Activated CD8-positive, alpha-beta T cell treated with anti-CD3 and anti-CD28 coated beads, Interleukin-2, amount 10 ng/mL, durations not matched to agents 7 days and 5 days (primary cell): ENCODE measurements at regions not wholly inside any gene's neighbourhood (a gene's known extent, or its start where the extent isn't known, plus 50 kb on each side); places are given as distances from the start of the nearest gene placed in this dataset.

Experiments used
- ATAC-seq: fragments of 150-1000 bp; cut with Tn5 transposase; one replicate; pipeline ENCODE4 v1.10.0; 2021; ENCODE audit warnings: moderate library complexity
- CTCF ChIA-PET: fragments of 350-600 bp; sonication (Branson Sonifier 250); formaldehyde crosslinking; loops from one replicate; lab custom pipeline; 2021; ENCODE audit warnings: antibody characterized with exemption; lab: Charles Lee
- POLR2A ChIA-PET: fragments of 350-600 bp; sonication (Branson Sonifier 250); formaldehyde crosslinking; loops from one replicate; lab custom pipeline; 2021; ENCODE audit warnings: antibody characterized with exemption; lab: Charles Lee
- DNase-seq: peaks from one replicate; pipeline ENCODE4 v3.0.0-alpha.2; 2020
- H3K27ac Mint-ChIP-seq: one replicate; pipeline ENCODE4 v1.8.0; 2021; ENCODE audit warnings: mild to moderate bottlenecking, mixed read lengths
- H3K27me3 Mint-ChIP-seq: one replicate; pipeline ENCODE4 v1.8.0; 2021; ENCODE audit warnings: low read depth, mixed read lengths
- H3K36me3 Mint-ChIP-seq: one replicate; pipeline ENCODE4 v1.8.0; 2021; ENCODE audit warnings: low read depth, mixed read lengths
- H3K4me1 Mint-ChIP-seq: one replicate; pipeline ENCODE4 v1.8.0; 2021; ENCODE audit warnings: low read depth, mixed read lengths
- H3K4me3 Mint-ChIP-seq: one replicate; pipeline ENCODE4 v1.8.0; 2021; ENCODE audit warnings: mild to moderate bottlenecking, mixed read lengths
- H3K9me3 Mint-ChIP-seq: one replicate; pipeline ENCODE4 v1.8.0; 2022; ENCODE audit warnings: mixed read lengths; ENCODE audit not compliant: insufficient read depth

- Mint-ChIP-seq H3K36me3 (no peaks in the 10 kb centered on the region), H3K9me3 (no peaks in the 10 kb centered on the region), H3K4me3 (no peak overlapping the region), H3K27me3 (no peaks in the 10 kb centered on the region), H3K4me1 (no peaks in the 10 kb centered on the region), H3K27ac (no peak overlapping the region)
- DNase-seq (no peak), ATAC-seq (no peak)
- CTCF ChIA-PET, result no interaction called here
- POLR2A ChIA-PET, result no interaction called here
Observed at GRCh38 chr2:103353774-103354173, 591.9 kb downstream of the TMEM182 start.

GRCh38 chr2:103355287-103355686, 593.5 kb downstream of the TMEM182 start:
- H3K4me1 Mint-ChIP-seq, result no peaks in the 10 kb centered on the region
- DNase-seq (no peak), ATAC-seq (no peak)
- no peaks in the 10 kb centered on the region for H3K36me3 Mint-ChIP-seq
- H3K27ac Mint-ChIP-seq, result no peak overlapping the region
- ChIA-PET CTCF (no interaction called here), POLR2A (no interaction called here)
- H3K27me3 Mint-ChIP-seq, result no peaks in the 10 kb centered on the region
- no peak overlapping the region for H3K4me3 Mint-ChIP-seq
- no peaks in the 10 kb centered on the region for H3K9me3 Mint-ChIP-seq

GRCh38 chr2:103361712-103362111, 599.9 kb downstream of the TMEM182 start:
- CTCF ChIA-PET, result interaction anchor here (0.6 kb wide), 1 partner anchor 29 kb away, joined by 3 read pairs; no protein-coding TSS in a partner anchor
- no peak overlapping the region for H3K27ac Mint-ChIP-seq
- ATAC-seq (no peak), DNase-seq (no peak)
- no peaks in the 10 kb centered on the region for H3K27me3 Mint-ChIP-seq
- H3K4me3 Mint-ChIP-seq, result no peak overlapping the region
- no peaks in the 10 kb centered on the region for H3K36me3 Mint-ChIP-seq
- H3K9me3 Mint-ChIP-seq, result peaks cover 5% of the 10 kb centered on the region
- H3K4me1 Mint-ChIP-seq, result no peaks in the 10 kb centered on the region
- POLR2A ChIA-PET, result no interaction called here

- no peak for ATAC-seq
- Mint-ChIP-seq H3K9me3 (peaks cover 5% of the 10 kb centered on the region), H3K4me3 (no peak overlapping the region), H3K27me3 (no peaks in the 10 kb centered on the region), H3K27ac (no peak overlapping the region), H3K36me3 (no peaks in the 10 kb centered on the region), H3K4me1 (no peaks in the 10 kb centered on the region)
- POLR2A ChIA-PET, result no interaction called here
- DNase-seq, result no peak
- CTCF ChIA-PET, result no interaction called here
Observed at GRCh38 chr2:103363639-103364038, 601.8 kb downstream of the TMEM182 start.

DNA sequence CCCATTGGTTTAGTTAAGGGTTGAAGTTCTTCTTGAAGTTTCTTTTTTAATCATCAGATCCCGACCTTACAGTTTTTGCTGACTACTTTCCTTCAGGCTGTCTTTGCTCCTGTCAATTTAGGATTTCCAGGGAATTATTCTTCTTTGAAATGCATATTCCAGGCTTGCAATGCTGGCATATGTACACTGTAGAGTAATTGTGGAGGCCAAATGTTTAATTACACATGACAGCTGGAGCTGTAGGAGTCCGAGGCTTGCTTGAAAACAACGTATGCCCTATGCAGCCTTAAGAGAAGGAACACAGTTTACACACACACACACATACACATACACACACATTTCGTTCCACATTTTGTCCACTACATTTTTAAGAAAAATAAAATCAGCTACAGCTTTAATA, 602.3 kb downstream of the TMEM182 start:
- DNase-seq, result no peak
- no peak overlapping the region for H3K4me3 Mint-ChIP-seq
- ChIA-PET POLR2A (no interaction called here), CTCF (no interaction called here)
- H3K36me3 Mint-ChIP-seq, result no peaks in the 10 kb centered on the region
- peaks cover 5% of the 10 kb centered on the region for H3K9me3 Mint-ChIP-seq
- H3K4me1 Mint-ChIP-seq, result no peaks in the 10 kb centered on the region
- no peak for ATAC-seq
- H3K27me3 Mint-ChIP-seq, result no peaks in the 10 kb centered on the region
- no peak overlapping the region for H3K27ac Mint-ChIP-seq

DNA sequence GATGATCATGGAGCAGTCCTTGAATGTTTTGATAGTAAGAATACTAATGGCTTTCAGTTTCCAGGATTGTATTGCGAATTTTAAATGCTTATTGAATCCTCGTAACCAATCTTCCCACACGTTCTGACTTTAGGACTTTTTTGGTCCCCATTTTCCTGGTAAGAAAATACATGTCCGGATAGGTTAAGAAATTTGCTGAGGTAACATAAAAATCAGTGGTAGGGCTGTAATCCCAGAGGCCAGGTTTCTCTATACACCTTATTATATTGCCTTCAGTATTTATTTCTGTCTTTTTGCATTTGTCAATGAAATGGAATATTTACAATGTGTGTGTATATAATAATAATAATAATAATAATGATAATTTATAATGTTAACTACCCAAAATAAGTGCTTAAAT, 603.2 kb downstream of the TMEM182 start:
- POLR2A ChIA-PET, result no interaction called here
- no peaks in the 10 kb centered on the region for H3K27me3 Mint-ChIP-seq
- no peaks in the 10 kb centered on the region for H3K36me3 Mint-ChIP-seq
- no peak overlapping the region for H3K27ac Mint-ChIP-seq
- ATAC-seq, result no peak
- peaks cover 5% of the 10 kb centered on the region for H3K9me3 Mint-ChIP-seq
- H3K4me1 Mint-ChIP-seq, result no peaks in the 10 kb centered on the region
- CTCF ChIA-PET, result no interaction called here
- no peak overlapping the region for H3K4me3 Mint-ChIP-seq
- DNase-seq, result no peak

- Mint-ChIP-seq H3K27me3 (no peaks in the 10 kb centered on the region), H3K4me1 (no peaks in the 10 kb centered on the region), H3K9me3 (peaks cover 3% of the 10 kb centered on the region), H3K27ac (no peak overlapping the region), H3K4me3 (no peak overlapping the region), H3K36me3 (no peaks in the 10 kb centered on the region)
- ChIA-PET POLR2A (no interaction called here), CTCF (no interaction called here)
- no peak for ATAC-seq
- no peak for DNase-seq
Observed at GRCh38 chr2:103367877-103368276, 606.0 kb downstream of the TMEM182 start.

DNA sequence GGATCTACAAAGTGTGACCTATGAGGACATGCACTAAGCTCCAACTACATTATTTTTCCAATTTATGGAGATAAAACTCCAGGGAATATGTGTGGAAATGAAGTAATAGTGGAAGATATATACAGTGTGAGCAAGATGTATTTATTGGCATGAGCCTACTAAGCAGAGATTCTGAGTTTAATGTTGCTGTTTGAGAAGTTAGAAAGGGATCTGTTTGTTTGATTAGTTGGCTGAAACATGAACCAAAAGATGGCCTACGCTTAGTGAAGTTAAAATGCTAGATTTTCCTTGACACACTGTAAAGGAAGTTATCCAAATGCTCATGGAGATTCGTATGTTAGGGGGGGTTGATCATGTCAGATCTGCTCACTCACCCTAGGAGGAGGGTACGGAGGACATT, 621.7 kb downstream of the TMEM182 start:
- POLR2A ChIA-PET, result no interaction called here
- ATAC-seq, result no peak
- no peaks in the 10 kb centered on the region for H3K4me1 Mint-ChIP-seq
- H3K27me3 Mint-ChIP-seq, result no peaks in the 10 kb centered on the region
- no peaks in the 10 kb centered on the region for H3K36me3 Mint-ChIP-seq
- CTCF ChIA-PET, result no interaction called here
- DNase-seq, result no peak
- no peak overlapping the region for H3K27ac Mint-ChIP-seq
- no peaks in the 10 kb centered on the region for H3K9me3 Mint-ChIP-seq
- no peak overlapping the region for H3K4me3 Mint-ChIP-seq

DNA sequence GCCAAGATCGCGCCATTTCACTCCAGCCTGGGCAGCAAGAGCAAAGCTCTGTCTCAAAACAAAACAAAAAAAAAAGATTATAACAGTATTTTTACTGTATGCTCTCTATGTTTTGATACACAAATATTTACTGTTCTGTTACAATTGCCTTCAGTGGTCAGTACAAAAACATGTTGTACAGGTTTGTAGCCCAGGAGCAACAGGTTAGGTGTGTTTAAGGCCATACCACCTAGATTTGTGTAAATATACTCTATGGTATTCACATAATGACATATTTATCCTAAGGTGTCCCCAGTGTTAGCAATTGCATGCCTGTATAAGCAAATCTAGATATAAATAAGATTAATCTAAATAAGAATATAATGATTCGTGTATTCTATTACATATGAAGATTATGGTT, 625.0 kb downstream of the TMEM182 start:
- Mint-ChIP-seq H3K27ac (no peak overlapping the region), H3K4me3 (no peak overlapping the region), H3K27me3 (no peaks in the 10 kb centered on the region), H3K36me3 (no peaks in the 10 kb centered on the region), H3K4me1 (no peaks in the 10 kb centered on the region), H3K9me3 (peaks cover 4% of the 10 kb centered on the region)
- ChIA-PET CTCF (no interaction called here), POLR2A (no interaction called here)
- ATAC-seq (no peak), DNase-seq (no peak)

DNA sequence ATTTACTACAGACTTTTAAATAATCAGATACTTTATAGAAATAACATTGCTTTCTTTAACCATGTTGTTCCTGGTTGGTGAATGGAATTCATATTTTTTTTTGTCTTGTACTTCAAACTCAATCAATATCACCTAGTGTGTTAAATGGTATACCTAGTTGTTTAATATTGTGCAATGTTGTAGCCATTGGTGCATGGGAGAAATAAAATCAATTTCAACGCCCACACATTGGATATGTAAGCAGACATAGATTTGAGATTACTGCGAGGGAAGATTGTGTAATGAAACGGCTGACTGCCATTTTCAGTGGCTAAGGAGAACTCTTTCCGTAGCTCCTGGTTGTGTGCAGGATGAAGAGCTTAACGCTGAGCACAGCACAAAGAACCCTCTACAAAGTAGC, 626.1 kb downstream of the TMEM182 start:
- POLR2A ChIA-PET, result no interaction called here
- Mint-ChIP-seq H3K4me3 (no peak overlapping the region), H3K36me3 (no peaks in the 10 kb centered on the region), H3K27me3 (no peaks in the 10 kb centered on the region), H3K27ac (no peak overlapping the region), H3K4me1 (no peaks in the 10 kb centered on the region), H3K9me3 (peaks cover 4% of the 10 kb centered on the region)
- ATAC-seq (no peak), DNase-seq (no peak)
- CTCF ChIA-PET, result no interaction called here

- no peaks in the 10 kb centered on the region for H3K27me3 Mint-ChIP-seq
- H3K36me3 Mint-ChIP-seq, result no peaks in the 10 kb centered on the region
- ATAC-seq, result no peak
- no peak overlapping the region for H3K4me3 Mint-ChIP-seq
- POLR2A ChIA-PET, result no interaction called here
- DNase-seq, result no peak
- H3K9me3 Mint-ChIP-seq, result no peaks in the 10 kb centered on the region
- CTCF ChIA-PET, result no interaction called here
- H3K27ac Mint-ChIP-seq, result no peak overlapping the region
- no peaks in the 10 kb centered on the region for H3K4me1 Mint-ChIP-seq
Observed at GRCh38 chr2:103396152-103396551, 634.3 kb downstream of the TMEM182 start.

DNA sequence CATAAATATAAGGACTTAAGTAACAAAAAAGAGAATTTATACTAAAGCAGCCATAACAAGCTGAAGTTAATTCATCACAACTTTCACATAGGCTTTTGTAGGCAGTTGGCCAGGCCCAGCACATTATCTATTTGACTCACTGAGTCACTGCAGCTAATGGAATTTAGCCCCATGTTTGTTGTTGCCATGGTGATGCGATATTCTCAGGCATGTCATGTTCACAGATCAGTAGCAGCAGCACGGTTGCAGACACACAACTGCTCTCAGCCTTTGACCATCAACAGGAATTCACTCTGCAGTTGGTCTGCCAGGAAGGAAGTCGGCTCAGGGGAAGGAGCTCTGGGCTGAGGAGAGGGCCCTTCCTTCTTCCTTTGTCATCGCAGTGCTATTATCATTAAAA, 639.8 kb downstream of the TMEM182 start:
- no peaks in the 10 kb centered on the region for H3K36me3 Mint-ChIP-seq
- DNase-seq (no peak), ATAC-seq (no peak)
- ChIA-PET POLR2A (no interaction called here), CTCF (no interaction called here)
- H3K27ac Mint-ChIP-seq, result no peak overlapping the region
- no peaks in the 10 kb centered on the region for H3K4me1 Mint-ChIP-seq
- no peaks in the 10 kb centered on the region for H3K9me3 Mint-ChIP-seq
- H3K27me3 Mint-ChIP-seq, result no peaks in the 10 kb centered on the region
- H3K4me3 Mint-ChIP-seq, result no peak overlapping the region

DNA sequence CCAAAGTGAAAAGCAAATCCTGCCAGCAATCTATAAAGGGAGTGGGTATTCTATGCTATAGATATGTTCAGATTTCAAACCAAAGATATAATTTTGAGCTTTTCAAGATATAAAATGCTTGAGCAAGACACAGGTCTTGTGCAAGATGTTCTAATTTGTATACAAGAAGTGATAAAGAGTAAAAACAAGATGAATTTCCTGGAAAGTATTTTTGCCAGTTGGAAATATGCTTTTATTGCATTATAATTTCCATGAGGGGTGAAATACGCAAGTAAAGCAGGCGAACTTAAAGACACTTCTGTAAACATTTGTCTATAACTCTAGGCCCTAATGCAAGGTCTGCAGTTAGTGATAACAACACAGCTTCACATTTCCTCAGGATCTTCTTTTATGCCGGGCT, 640.5 kb downstream of the TMEM182 start:
- no peak overlapping the region for H3K4me3 Mint-ChIP-seq
- no peaks in the 10 kb centered on the region for H3K9me3 Mint-ChIP-seq

More for the DNA sequence above, 640.5 kb downstream of the TMEM182 start:
- DNase-seq (no peak), ATAC-seq (no peak)
- H3K27me3 Mint-ChIP-seq, result no peaks in the 10 kb centered on the region
- no peaks in the 10 kb centered on the region for H3K36me3 Mint-ChIP-seq
- CTCF ChIA-PET, result no interaction called here
- no peak overlapping the region for H3K27ac Mint-ChIP-seq
- no peaks in the 10 kb centered on the region for H3K4me1 Mint-ChIP-seq
- POLR2A ChIA-PET, result no interaction called here
